ENCODE measurements at regions not wholly inside any gene's neighbourhood (a gene's known extent, or its start where the extent isn't known, plus 50 kb on each side); places are given as distances from the start of the nearest gene placed in this dataset.
A peak's percentile ranks its signal among the peaks of the same experiment; 100 is the strongest.
"Not testable (repeated sequence)": the region's sequence is repeated elsewhere in the genome, so short reads cannot be mapped to it uniquely, and the experiment has no call there.

DNA sequence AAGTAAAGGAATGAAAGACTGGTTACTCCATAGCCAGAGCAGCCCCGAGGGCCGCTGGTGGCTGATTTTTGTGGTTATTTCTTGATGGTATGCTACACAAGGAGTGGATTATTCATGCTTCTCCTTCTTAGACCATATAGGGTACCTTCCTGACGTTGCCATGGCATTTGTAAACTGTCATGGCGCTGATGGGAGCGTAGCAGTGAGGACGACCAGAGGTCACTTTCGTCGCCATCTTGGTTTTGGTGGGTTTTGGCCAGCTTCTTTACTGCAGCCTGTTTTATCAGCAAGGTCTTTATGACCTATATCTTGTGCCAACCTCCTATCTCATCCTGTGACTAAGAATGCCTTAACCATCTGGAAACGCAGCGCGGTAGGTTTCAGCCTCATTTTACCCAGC lies 1187.6 kb upstream of the AUTS2 start:
- not testable (repeated sequence) for DNase-seq

DNA sequence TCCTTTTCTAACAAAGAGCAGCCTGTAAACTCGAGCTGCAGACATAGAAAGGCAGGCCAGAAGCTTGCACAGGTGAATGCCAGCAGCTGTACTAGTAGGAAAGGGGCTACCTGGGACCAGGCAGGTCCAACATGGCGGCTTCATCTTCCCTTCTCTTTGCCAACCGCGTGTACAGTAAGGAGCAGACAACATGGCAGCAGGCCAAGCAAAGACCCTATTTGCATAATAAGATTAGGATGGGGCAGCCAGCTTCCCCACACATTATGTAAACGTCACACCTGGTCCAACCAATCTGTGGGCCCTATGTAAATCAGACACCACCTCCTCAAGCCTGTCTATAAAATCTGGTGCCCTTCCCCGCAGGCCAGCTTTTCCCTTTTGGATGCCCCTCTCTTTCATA lies 1186.5 kb upstream of the AUTS2 start:
- no peak for DNase-seq

DNA sequence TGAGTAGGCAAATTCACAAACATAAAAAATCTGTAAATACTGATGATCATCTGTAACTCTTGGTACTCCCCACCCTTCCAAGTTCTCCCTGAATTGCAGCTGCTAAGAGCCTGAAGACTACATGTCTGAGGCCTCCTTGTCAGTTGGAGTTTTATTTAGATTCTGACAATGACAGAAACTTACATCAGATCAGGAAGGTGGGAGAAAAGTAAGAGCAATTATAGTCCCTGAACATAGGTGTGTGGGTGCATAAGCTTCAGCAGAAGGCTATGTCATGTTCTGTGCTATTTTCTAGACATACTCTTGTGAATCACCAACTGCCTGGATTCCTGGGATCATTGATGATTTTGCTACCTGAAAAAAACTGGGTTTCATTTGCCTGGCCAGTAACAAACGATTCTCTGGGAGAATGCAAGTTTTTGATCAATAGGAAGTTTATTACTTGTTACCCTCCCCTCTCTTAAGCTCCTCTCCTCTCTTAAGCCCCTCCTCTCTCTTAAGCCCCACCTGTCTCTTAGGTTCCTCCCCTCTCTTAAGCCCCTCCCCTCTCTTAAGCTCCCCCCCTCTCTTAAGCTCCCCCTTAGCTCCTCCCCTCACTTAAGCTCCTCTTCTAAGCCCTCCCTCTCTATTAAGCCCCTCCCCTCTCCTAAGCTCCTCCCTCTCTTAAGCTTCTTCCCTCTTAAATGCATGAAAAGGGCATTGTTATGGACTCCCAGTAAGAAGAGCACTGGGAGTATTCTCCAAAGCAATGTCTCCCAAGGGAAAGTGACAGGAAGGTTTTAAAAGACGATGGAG lies 1183.4 kb upstream of the AUTS2 start:
- DNase-seq, result no peak

DNA sequence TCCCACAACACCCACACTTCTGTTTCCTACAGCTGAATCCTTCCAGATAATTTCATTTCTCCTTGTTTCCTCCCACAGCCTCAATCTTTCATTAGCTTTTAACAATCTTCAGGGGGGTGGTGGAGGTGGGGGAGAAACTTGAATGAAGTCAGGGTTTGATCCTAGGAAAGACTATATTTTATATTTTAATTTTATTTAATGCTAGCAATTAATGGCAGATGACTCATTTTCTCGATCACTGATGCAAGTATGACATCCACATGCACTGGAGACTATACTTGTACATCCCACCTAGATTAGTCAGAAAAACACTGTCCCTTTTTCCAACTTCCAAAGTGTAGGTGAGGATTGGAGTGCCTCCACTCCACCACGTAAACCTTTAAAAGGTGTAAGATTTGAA lies 1181.3 kb upstream of the AUTS2 start:
- no peak for DNase-seq

DNA sequence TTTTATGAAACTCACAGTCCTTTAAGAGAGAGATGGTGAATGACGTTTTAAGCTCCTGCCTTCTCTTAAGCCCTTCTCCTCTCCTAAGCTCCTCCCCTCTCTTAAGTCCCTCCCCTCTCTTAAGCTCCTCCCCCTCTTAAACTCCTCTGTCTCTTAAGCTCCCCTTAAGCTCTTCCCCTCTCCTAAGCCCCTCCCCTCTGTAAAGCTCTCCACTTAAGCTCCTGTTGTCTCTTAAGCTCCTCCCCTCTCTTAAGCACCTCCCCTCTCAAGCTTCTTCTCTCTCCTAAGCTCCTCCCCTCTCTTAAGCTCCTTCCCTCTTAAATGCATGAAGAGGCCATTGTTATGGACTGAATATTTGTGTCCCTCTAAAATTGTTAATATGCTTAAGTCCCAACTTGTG lies 1180.6 kb upstream of the AUTS2 start:
- no peak for DNase-seq

DNA sequence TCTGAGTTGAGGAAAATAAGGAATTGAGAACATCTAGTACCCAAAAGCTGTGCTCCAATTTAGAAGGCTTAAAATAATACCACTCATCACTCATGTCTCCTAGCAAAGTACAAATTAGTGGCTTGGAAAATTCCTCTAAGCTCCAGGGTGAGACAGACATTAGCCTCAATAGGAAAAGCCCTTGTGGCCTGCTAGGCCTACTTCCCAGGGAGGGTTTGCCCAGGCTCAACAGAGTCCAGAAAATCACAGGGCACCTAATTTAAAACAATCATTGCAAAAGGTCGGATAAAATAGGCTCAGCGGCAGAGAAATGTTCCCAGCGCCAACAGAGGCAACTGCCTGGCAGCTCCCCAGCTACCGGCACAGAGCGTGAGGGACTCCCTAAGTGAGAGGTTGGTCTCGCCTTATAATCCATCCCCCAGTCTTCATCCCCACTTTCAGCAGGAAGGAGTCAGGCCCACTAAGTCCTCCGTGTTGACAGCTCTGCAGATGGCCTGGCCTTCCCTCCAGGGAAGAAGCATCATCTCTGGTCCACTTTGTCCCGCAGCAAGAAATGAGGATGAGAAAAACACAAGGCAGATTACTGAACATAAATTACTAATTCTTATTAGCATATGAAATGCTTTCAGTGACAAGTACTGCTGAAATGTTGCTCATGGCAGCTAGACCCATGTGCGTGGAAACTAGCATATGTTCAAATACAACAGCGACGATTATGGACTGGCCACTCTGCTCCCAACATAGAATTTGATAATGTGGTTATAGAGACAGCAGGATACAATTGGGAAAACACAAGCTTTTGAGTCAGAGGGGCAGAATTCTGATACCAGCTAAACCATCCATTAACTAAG lies 1177.7 kb upstream of the AUTS2 start:
- DNase-seq, result no peak

DNA sequence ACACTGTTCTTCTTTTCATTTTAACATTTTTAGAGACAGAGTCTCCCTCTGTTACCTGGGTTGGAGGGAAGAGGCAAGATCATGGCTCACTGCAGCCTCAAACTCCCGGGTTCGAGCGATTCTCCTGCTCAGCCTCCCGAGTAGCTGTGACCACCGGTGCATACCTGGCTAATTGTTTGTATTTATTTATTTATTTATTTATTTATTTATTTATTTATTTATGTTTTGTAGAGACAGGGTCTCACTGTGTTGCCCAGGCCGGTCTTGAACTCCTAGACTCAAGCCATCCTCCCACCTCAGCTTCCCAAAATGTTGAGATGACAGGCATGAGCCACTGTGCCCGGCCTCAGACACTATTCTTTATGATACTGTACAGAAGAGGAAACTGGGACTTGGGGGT lies 1176.6 kb upstream of the AUTS2 start:
- no peak for DNase-seq

DNA sequence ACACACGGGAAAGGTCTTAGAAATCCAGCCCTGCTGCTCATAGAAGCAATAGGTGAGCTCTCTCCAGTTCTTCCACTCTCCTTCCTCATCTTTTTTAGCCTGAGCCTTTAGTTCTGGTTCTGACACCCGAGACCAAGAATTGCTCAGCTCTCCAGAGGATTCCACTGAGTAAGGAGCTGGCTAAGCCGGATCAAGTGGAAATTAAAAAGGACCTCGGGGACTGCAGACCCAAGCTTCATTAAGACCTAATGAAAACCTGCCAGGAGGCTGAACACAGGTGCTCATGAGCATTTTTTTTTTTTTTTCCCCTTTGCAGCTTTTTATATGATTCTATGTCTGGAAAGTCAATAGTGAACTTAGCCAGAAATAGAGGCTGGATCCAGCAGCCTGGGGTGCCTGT lies 1176.0 kb upstream of the AUTS2 start:
- no peak for DNase-seq

DNA sequence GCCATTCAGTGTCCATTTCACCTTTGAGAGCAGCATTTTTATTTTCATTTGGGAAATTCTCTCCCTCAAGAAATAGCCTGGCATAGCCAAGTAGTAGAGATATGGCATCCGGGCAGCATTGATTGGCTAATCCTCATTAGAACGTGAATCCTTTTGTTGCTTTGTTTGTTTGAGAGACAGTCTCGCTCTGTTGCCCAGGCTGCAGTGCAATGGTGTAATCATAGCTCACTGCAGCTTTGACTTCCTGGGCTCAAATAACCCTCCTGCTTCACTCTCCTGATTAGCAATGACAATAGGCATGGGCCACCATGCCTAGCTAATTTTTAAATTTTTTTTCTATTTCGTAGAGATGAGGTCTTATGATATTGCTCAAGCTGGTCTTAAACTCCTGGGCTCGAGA lies 1174.9 kb upstream of the AUTS2 start:
- no peak for DNase-seq

DNA sequence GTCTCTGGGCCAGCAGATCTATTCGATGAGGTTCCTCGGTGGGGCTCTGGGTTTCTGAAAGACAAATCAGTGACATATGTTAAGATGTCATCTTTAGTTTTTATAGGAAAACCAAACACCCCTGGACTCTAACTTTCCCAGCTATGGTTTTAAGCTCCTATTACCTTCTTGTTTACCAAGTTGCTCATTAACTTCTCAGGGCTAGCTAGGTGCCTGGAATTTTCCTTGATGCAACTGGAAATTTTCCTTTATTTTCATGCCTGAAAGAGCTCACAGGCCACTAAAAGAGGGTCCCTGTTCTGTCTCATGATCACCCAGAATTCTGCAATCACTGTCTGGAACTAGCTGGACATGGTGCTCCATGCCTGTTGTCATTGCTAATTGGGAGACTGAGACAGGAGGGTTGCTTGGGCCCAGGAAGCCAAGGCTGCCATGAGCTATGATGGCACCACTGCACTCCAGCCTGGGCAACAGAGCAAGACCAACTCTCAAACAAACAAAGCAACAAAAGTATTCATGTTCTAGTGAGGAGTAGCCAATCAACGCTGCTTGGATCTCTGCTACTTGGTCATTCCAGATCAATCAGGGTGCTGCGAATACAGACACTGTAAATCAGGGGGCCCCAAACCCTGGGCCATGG lies 1173.5 kb upstream of the AUTS2 start:
- DNase-seq, result no peak

DNA sequence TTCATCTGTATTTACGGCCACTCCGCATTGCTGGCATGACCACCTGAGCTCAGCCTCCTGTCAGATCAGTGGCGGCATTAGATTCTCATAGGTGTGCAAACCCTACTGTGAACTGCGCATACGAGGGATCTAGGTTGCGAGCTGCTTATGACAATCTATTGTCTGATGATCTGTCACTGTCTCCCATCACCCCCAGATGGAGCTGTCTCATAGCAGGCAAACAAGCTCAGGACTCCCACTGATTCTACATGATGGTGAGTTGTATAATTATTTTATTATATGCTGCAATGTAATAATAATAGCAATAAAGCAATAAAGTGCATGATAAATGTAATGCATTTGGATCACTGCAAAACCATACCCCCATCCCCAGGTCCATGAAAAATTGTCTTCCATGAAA lies 1172.9 kb upstream of the AUTS2 start:
- DNase-seq, result peak; percentile 21

DNA sequence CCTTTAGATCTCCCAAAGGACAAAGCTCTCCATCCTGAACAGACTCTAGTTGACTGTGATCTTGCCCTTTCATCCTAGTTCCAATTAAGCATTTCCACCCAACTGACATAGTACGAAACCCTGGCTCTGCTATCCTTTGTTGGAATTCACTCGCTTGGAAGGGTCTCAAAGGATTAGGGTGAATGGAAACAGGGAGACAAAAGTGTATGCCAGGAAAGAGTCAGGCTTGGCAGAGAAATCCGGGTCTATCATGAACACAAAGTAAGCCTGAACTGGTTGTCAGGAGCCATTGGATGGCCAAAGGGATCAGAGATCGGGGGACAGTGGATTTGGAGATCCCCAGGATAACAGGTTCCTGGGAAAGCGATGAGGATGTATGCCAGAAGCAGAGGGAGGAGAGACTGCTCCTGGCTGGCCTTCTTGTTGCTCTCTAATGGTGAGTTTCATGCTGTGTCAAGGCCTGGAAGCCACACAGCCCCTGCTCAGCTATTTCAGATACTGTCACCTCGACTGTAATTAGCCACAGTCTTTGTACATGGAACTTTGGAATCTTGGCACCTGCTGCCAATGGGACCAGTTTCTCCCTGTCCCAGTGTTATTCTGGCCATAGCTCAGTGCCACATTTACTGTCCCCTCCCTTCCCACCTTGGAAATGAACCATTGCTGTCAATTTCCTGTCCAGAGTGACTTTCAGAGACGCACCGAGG lies 1168.7 kb upstream of the AUTS2 start:
- DNase-seq, result no peak

DNA sequence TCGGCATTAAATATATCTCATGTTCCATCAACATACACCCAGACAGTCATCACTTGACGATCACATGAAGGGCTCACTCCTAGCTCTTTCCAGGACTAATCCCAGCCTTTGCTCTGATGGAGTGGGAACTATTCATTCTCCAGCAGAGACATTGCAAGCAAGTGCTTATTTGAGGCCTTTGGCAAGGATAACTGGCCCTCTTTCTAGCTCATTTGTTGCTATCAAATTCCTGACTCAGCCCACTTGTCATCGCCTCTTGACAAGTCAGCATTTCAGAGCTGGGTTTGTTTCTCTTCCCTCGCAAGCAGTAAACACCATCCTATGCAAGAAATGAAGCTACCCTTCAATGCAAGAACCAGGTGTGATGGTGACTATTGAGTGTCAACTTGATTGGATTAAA lies 1165.7 kb upstream of the AUTS2 start:
- DNase-seq, result no peak

DNA sequence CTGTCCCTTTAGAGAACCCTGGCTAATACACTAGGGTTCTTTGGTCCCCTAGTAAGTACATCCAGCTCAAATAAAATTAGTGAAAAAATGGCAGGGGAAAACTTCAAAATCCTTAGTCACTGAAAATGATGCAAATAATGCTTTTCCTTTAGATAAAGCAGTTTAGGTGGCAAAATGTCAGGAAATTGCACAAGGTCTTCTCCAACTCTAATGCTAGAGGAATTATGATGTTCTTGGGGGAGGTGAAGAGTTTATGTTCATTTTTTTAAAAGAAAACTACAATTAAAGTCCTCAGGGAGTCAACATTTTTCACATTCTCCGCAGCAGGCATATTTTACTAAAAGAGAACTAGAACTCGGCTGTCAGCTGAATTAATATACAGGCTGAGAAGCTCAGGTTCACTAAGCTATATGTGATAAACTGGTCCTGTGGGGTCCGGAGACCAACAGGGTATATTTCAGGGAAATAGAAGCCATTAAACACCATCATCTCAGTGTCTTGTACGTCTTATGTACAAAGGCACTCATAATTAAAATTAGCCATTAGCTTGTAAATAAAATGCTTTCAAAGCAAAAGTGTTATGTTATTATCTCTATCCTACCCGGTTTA lies 1164.7 kb upstream of the AUTS2 start:
- DNase-seq, result peak; percentile 50

DNA sequence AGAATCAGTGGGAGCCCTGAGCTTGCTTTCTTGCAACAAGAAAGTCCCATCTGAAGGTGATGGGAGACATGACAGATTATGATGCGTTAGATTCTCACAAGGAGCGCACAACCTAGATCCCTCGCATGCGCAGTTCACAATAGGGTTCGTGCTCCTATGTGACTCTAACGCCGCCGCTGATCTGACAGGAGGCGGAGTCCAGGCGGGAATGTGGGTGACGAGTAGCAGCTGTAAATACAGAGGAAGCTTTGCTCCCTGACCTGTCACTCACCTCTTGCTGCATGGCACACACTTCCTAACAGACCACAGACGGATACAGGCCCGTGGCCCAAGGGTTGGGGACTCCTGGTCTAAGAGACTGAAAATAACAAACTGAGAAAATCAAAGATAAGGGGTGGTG lies 1163.4 kb upstream of the AUTS2 start:
- DNase-seq, result no peak

DNA sequence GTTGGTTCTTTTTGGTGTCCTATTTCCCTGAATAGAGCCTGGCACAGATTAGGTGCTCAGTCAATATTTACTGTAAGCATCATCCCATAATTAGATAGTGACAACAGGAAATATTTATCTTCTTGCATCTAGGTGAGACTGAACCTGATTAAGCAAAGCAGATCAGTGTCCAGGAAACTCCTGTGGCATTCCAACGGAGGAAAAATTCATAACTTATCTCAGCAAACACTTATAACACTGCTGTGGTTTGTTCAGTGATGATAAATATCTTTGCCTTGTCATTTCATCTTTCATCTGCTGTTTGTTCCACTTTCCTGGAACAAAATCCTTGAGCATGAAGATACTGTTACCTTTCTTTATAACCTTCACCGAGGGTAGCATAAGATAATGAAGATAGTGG lies 1160.3 kb upstream of the AUTS2 start:
- no peak for DNase-seq

DNA sequence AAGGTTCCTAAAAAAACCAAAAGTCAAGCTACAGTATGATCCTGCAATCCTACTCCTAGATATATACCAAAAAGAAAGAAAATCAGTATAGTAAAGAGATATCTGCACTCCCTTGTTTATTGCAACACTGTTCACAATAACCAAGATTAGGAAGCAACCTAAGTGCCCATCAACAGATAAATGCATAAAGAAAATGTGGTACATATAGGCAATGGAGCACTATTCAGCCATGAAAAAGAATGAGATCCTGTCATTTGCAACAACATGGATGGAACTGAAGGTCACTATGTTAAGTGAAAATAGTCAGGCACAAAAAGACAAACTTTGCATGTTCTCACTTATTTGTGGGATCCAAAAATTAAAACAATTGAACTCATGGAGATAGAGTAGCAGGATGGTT lies 1159.5 kb upstream of the AUTS2 start:
- no peak for DNase-seq

DNA sequence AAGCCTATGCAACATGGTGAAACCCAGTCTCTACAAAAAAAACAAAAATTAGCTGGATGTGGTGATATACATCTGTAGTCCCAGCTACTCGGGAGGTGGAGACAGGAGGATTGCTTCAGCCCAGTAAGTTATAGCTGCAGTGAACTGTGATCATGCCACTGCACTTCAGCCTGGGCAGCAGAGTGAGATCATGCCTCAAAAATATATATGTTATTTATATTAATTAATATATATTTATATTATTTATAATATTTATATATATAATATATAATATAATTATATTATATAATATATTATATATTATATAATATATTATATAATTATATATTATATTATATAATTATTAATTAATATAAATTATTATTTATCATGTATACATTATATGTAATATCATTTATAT lies 1158.4 kb upstream of the AUTS2 start:
- DNase-seq, result no peak

DNA sequence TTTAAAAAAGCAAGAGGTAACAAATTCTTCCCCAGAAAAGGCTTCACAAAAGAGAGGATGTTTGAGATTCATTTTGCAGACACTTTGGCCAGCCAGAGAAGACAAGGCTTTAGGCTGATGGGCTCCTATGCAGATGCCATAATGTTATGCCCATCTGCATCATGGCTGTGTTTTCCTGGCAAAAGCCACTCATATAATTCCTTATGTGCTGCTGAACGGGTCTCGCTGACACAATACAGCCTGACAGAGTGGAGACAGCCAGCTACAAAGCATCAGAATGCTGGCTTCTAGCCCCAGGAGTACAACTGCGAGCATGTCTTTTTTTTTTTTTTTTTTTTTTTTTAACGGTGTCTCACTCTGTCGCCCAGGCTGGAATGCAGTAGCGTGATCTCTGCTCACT lies 1157.4 kb upstream of the AUTS2 start:
- DNase-seq, result no peak

DNA sequence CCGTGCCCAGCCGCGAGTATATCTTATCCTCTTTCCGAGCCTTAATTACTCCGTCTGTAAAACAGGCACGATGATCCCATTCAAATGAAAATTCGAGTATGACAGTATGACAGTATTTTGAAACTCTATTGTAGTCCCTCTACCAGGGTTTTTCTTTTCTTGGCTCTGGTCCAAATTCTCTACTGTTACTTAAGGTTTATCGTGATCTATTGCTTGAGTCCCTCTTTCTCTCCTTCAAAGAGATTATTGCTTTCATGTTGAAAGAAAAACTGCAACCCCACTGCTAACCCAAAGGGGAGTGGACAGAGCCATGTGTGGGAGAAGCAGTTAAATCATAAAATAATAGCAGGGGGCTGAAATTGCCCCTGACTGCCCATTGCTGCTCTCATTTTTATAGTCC lies 1156.6 kb upstream of the AUTS2 start:
- DNase-seq, result no peak

DNA sequence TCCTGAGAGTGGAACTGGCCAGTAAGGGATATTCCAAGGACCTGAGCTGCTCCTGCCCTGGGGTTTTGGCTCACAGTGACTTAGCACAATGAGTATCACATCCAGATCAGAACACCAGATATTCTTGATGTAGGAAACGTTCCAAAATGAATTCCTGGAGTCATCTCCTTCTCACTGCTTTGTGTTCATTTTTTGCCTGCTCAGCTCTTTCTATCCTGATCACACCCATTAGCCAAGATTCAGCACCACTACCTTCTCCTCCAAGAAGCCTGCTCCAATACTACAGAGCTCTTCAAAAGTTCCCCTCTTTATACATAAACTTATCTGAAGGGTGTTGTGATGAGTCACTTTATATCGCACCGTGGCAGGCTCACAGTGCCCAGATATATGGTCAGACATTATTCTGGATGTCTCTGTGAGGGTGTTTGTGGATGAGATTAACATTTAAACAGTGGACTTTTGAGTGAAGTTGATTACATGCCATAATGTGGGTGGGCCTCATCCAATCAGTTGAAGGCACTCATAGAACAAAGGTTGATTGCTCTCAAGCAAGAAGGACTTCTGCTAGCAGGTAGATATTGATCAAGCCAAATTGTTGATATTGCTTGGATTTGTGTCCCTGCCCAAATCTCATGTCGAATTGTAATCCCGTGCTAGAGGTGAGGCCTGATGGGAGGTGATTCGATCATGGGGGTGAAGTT lies 1155.2 kb upstream of the AUTS2 start:
- DNase-seq, result no peak

DNA sequence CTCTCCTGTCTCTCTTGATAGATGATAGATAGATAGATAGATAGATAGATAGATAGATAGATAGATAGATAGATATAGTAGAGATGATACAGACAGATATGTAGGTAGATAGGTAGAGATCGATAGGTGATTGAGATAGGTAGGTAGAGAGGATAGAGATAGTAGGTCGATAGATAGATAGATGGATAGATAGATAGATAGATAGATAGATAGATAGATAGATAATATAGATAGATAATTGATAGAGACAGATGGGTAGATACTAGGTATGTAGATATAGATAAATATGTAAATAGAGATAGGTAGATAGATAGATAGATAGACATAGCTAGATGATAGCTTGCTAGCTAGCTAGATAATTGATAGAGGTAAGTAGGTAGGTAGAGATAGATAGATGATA lies 1154.2 kb upstream of the AUTS2 start:
- DNase-seq, result no peak
